ENCODE measurements at regions not wholly inside any gene's neighbourhood (a gene's known extent, or its start where the extent isn't known, plus 50 kb on each side); places are given as distances from the start of the nearest gene placed in this dataset.
"Not testable (repeated sequence)": the region's sequence is repeated elsewhere in the genome, so short reads cannot be mapped to it uniquely, and the experiment has no call there.

- H3K27me3 ChIP-seq (ENCODE audit: insufficient read depth, low read depth, severe bottlenecking), result no peaks in the 10 kb centered on the region
- H3K27ac ChIP-seq, result no peak overlapping the region
- no peak overlapping the region for H3K4me3 ChIP-seq (ENCODE audit: low read depth, low read length)
- H3K36me3 ChIP-seq, result no peaks in the 10 kb centered on the region
- peak; percentile 1 for DNase-seq
- no peak for TF ChIP-seq CTCF (IDR thresholded peaks at IDR 0.05; ENCODE audit: low read depth, low read length)
- H3K9me3 ChIP-seq (ENCODE audit: severe bottlenecking), result peaks cover 6% of the 10 kb centered on the region
Measured at GRCh38 chr10:71093531-71093930, 118.8 kb upstream of the UNC5B start.

- no peak for TF ChIP-seq CTCF (IDR thresholded peaks at IDR 0.05; ENCODE audit: low read depth, low read length)
- no peak for DNase-seq
Measured at GRCh38 chr10:71094712-71095390, 117.5 kb upstream of the UNC5B start.

GRCh38 chr10:71099731-71100361, 112.5 kb upstream of the UNC5B start:
- no peak for DNase-seq
- Histone ChIP-seq H3K4me3 (ENCODE audit: low read depth, low read length) (no peak overlapping the region), H3K27me3 (ENCODE audit: insufficient read depth, low read depth, severe bottlenecking) (no peaks in the 10 kb centered on the region), H3K9me3 (ENCODE audit: severe bottlenecking) (peaks cover 4% of the 10 kb centered on the region), H3K27ac (no peak overlapping the region), H3K36me3 (no peaks in the 10 kb centered on the region)
- no peak for TF ChIP-seq CTCF (IDR thresholded peaks at IDR 0.05; ENCODE audit: low read depth, low read length)

More at GRCh38 chr10:71094712-71095390, 117.5 kb upstream of the UNC5B start:
- Histone ChIP-seq H3K36me3 (no peaks in the 10 kb centered on the region), H3K27me3 (ENCODE audit: insufficient read depth, low read depth, severe bottlenecking) (no peaks in the 10 kb centered on the region), H3K27ac (no peak overlapping the region), H3K4me3 (ENCODE audit: low read depth, low read length) (no peak overlapping the region), H3K9me3 (ENCODE audit: severe bottlenecking) (peaks cover 6% of the 10 kb centered on the region)

GRCh38 chr10:71103961-71104360, 108.4 kb upstream of the UNC5B start:
- TF ChIP-seq CTCF (IDR thresholded peaks at IDR 0.05; ENCODE audit: low read depth, low read length), result no peak
- Histone ChIP-seq H3K27ac (no peak overlapping the region), H3K9me3 (ENCODE audit: severe bottlenecking) (peaks cover 4% of the 10 kb centered on the region), H3K4me3 (ENCODE audit: low read depth, low read length) (no peak overlapping the region), H3K36me3 (no peaks in the 10 kb centered on the region), H3K27me3 (ENCODE audit: insufficient read depth, low read depth, severe bottlenecking) (no peaks in the 10 kb centered on the region)
- DNase-seq, result no peak

- DNase-seq; H3K4me3 ChIP-seq (ENCODE audit: low read depth, low read length); H3K27ac ChIP-seq; H3K36me3 ChIP-seq; H3K27me3 ChIP-seq (ENCODE audit: insufficient read depth, low read depth, severe bottlenecking); H3K9me3 ChIP-seq (ENCODE audit: severe bottlenecking): not testable (repeated sequence)
Measured at GRCh38 chr10:71106151-71106550, 106.2 kb upstream of the UNC5B start.

GRCh38 chr10:71107117-71107516, 105.3 kb upstream of the UNC5B start:
- not testable (repeated sequence) for H3K36me3 ChIP-seq; H3K27me3 ChIP-seq (ENCODE audit: insufficient read depth, low read depth, severe bottlenecking); H3K9me3 ChIP-seq (ENCODE audit: severe bottlenecking); H3K27ac ChIP-seq; H3K4me3 ChIP-seq (ENCODE audit: low read depth, low read length); DNase-seq

- H3K27ac ChIP-seq; DNase-seq; H3K36me3 ChIP-seq; H3K4me3 ChIP-seq (ENCODE audit: low read depth, low read length); H3K9me3 ChIP-seq (ENCODE audit: severe bottlenecking); H3K27me3 ChIP-seq (ENCODE audit: insufficient read depth, low read depth, severe bottlenecking): not testable (repeated sequence)
Measured at GRCh38 chr10:71108042-71108441, 104.3 kb upstream of the UNC5B start.
